Activated CD8-positive, alpha-beta memory T cell treated with anti-CD3 and anti-CD28 coated beads for 4 hours (primary cell): ENCODE measurements at regions not wholly inside any gene's neighbourhood (a gene's known extent, or its start where the extent isn't known, plus 50 kb on each side); places are given as distances from the start of the nearest gene placed in this dataset.
"Not testable (repeated sequence)": the region's sequence is repeated elsewhere in the genome, so short reads cannot be mapped to it uniquely, and the experiment has no call there.

Experiments used
- DNase-seq, 2 donors: peaks; one replicate each; pipeline ENCODE4 v3.0.0-alpha.2; 2020; ENCODE audit warnings: low read depth in 2 of 2

- no peak for DNase-seq
Measured at GRCh38 chr6:14597090-14597489, 479.5 kb downstream of the CD83 start.

- DNase-seq = no peak
Measured at GRCh38 chr6:14598017-14598864, 480.7 kb downstream of the CD83 start.

GRCh38 chr6:14600306-14600705, 482.7 kb downstream of the CD83 start:
- DNase-seq = not testable (repeated sequence)

GRCh38 chr6:14601490-14601889, 483.9 kb downstream of the CD83 start:
- no peak for DNase-seq

GRCh38 chr6:14606353-14606752, 488.8 kb downstream of the CD83 start:
- DNase-seq = no peak

GRCh38 chr6:14610141-14610540, 492.6 kb downstream of the CD83 start:
- DNase-seq = no peak

GRCh38 chr6:14612016-14612980, 494.7 kb downstream of the CD83 start:
- DNase-seq = no peak

GRCh38 chr6:14614631-14615030, 497.1 kb downstream of the CD83 start:
- no peak for DNase-seq

- no peak for DNase-seq
Measured at GRCh38 chr6:14616656-14617055, 499.1 kb downstream of the CD83 start.

GRCh38 chr6:14618759-14619418, 501.3 kb downstream of the CD83 start:
- DNase-seq = no peak

GRCh38 chr6:14619419-14619781, 501.8 kb downstream of the CD83 start:
- no peak for DNase-seq

GRCh38 chr6:14620522-14620921, 502.9 kb downstream of the CD83 start:
- DNase-seq = no peak

- no peak for DNase-seq
Measured at GRCh38 chr6:14621518-14621917, 503.9 kb downstream of the CD83 start.

GRCh38 chr6:14622085-14622484, 504.5 kb downstream of the CD83 start:
- no peak for DNase-seq

- no peak for DNase-seq
Measured at GRCh38 chr6:14622909-14623505, 505.4 kb downstream of the CD83 start.

GRCh38 chr6:14625173-14625895, 507.8 kb downstream of the CD83 start:
- DNase-seq = no peak

- no peak for DNase-seq
Measured at GRCh38 chr6:14626556-14626955, 509.0 kb downstream of the CD83 start.

GRCh38 chr6:14630016-14630415, 512.4 kb downstream of the CD83 start:
- no peak for DNase-seq

GRCh38 chr6:14633479-14633878, 515.9 kb downstream of the CD83 start:
- no peak for DNase-seq

GRCh38 chr6:14634072-14634471, 516.5 kb downstream of the CD83 start:
- no peak for DNase-seq

- peak in 1 of 2 donors; percentile 7 for DNase-seq
Measured at GRCh38 chr6:14635195-14635594, 517.6 kb downstream of the CD83 start.
